Stimulated activated CD8-positive, alpha-beta memory T cell treated with anti-CD3 and anti-CD28 coated beads, Interleukin-7, amount 100 ng/mL, for 1 hour (primary cell): ENCODE measurements at regions not wholly inside any gene's neighbourhood (a gene's known extent, or its start where the extent isn't known, plus 50 kb on each side); places are given as distances from the start of the nearest gene placed in this dataset.
"Not testable (repeated sequence)": the region's sequence is repeated elsewhere in the genome, so short reads cannot be mapped to it uniquely, and the experiment has no call there.

Experiments
- DNase-seq, 2 donors: peaks; one replicate each; pipeline ENCODE4 v3.0.0-alpha.2; 2020; ENCODE audit warnings: low read depth in 2 of 2

DNA sequence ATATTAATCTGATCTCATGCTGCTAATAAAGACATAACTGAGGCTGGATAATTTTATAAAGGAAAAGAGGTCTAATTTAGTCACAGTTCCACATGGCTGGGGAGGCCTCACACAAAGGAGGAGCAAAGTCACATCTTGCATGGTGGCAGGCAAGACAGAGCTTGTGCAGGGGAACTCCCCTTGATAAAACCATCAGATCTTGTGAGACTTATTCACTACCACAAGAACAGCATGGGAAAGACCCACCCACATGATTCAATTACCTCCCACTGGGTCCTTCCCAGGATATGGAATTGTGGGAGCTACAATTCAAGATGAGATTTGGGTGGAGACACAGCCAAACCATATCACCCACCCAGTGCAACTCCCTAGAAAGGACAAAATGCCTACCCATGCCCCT lies 613.8 kb upstream of the CDH11 start:
- not testable (repeated sequence) for DNase-seq

DNA sequence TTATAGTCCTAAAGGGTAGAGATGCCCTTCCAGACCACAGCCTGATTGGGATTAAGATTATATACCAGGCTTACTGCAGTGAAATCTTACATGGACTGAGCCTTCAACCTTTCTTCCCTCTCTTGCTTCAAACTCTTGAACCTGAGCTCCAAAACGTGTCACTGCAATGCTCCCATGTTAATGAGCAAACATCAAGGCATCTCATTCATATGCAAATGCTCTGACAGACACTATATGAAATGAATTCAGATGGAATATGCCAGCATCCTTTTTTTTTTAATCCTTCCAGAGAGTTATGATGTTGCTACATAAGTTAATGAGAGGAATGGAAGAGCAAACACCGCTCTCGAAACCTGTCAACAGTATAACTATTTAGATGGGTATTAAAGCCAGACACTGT lies 611.9 kb upstream of the CDH11 start:
- DNase-seq: no peak

DNA sequence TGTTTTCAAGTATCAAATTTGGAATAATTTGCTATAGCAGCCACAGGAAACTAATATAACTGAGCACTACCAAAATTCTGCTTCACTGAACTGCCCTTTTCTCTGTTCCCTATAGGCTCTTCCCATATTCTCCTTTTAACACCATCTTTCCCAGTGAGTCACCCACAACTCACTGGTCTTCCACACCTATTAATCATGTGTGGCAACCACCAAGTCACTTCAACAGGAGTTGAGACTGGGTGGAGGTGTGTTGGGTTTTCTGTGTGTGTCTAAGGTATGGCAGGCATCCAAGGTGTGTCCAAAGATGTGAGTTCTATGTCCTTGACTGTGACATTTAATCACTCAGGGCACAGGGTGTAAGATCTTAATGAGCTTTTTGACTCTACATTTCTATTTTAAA lies 610.0 kb upstream of the CDH11 start:
- DNase-seq: no peak

DNA sequence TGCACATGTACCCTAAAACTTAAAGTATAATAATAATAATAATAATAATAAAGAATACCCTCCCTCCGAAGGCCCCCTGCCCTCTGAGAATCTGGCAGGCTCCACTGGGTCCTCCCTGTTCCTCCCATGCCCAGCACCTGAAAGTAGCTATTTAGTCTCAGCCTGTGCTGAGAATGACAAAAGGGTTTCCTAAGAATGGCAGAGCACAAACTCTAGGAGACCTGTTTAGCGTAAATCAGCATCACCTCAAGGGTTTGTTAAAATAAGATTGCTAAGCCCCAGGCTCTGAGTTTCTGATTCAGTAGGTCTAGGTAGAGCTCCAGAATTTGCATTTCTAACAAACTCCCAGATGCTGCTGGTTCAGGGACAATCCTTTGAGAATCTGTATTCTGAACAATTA lies 606.8 kb upstream of the CDH11 start:
- no peak for DNase-seq

DNA sequence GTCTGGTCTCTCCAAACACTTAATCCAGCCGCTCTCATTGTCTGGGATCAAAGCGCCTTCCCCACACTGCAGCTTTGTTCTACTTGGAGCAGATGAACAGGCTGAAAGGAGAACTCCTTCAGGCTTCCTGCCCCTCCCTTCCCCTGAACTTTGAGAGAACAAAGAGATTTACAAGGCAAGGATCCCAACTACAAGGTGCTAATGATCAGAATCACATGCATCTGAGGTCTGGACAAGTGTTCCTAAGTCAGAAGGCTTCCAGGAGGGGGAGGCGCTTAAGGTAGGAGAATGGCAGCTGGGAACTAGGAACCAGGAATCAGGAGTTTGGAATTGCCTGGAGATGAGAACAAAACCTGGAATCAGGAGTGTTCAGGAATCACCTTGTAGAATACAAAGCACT lies 606.3 kb upstream of the CDH11 start:
- DNase-seq: no peak

DNA sequence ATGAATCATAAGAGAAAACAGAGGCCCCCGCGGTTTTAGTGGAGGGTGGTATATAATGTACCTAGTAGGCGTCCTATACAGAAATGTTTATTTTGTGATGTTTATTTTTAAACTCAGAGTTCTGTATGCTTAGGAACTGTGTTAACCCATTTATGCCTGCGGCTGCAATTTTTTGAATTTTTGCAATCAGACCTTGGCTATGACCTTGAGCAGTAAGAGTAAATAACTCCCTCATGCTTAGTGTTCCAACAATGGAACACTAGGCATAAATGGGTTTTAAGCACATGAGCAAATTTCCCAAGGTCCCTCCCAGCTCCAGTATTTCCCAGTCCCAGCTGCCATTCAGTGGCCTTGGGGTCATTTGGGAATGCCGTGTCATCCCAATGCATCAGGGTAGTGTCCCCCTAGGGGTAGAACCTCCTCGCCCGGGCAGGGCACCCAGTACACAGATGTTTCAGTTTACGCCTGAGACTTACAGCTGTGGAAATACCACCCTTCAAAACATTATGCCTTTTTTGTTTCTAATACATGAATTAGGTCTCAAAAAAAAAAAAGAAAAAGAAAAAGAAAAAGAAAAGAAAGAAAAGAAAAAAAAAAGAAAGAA lies 605.8 kb upstream of the CDH11 start:
- no peak for DNase-seq

DNA sequence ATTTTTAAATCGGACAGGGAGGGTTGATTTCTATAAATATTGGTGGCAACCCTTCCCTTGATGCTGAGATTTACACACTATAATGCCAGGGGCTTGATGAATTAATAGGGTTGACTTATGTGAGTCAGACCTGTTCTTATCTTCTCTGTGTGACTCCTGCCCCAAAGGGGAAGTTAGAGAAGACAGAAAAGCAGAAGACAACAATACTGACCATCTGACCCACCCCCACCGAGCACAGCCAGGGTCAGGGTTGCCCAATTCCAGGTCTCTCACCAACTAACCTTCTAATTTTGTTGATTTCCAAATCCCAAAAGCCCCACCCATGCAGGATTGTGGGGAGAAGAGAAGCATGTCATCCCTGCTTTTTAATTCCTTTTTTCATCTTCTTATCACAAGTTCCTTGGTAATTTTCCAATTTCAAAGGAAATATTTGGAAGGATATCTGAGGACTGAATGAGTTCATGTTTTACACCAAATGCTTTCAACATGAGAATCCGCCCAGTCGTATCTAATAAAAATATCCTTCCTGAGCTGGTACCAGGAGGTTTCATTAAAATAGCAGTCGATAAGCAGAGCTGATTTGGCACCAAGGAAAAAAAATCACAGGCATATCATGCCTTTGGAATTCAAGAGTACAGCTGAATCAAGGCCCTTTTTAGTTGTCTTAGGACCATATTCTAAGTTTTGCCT lies 603.4 kb upstream of the CDH11 start:
- no peak for DNase-seq

DNA sequence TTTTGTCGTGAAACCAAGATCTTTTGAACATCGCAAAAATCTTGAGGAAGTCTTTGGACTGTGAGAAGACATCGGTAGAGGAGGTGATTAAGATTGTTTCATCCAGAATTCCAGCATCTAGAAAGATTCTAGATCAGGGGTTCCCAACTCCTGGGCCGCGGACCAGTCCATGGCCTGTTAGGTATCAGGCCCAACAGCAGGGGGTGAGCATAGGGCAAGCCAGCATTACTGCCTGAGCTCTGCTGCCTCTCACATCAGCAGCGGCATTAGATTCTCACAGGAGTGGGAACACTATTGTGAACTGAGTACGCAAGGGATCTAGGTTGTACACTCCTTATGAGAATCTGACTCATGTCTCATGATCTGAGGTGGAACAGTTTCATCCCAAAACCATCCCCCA lies 600.6 kb upstream of the CDH11 start:
- no peak for DNase-seq

DNA sequence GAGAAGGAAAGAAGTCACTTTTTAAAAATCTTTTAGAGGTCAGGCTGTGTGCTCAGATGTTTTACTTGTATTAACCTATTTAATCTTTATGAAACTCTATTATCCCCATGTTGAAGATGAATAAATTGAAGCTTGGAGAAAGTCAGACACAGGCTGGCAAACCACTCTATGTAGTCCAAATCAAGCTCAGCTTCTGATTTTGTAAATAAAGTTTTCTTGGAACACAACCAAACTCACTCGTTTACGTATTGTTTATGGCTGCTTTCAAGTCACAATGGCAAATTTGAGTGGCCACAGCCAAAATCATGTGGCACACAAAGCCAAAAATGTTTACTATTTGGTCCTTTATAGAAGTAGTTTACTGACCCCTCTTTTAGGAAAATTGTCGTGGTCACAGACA lies 596.0 kb upstream of the CDH11 start:
- DNase-seq: no peak

DNA sequence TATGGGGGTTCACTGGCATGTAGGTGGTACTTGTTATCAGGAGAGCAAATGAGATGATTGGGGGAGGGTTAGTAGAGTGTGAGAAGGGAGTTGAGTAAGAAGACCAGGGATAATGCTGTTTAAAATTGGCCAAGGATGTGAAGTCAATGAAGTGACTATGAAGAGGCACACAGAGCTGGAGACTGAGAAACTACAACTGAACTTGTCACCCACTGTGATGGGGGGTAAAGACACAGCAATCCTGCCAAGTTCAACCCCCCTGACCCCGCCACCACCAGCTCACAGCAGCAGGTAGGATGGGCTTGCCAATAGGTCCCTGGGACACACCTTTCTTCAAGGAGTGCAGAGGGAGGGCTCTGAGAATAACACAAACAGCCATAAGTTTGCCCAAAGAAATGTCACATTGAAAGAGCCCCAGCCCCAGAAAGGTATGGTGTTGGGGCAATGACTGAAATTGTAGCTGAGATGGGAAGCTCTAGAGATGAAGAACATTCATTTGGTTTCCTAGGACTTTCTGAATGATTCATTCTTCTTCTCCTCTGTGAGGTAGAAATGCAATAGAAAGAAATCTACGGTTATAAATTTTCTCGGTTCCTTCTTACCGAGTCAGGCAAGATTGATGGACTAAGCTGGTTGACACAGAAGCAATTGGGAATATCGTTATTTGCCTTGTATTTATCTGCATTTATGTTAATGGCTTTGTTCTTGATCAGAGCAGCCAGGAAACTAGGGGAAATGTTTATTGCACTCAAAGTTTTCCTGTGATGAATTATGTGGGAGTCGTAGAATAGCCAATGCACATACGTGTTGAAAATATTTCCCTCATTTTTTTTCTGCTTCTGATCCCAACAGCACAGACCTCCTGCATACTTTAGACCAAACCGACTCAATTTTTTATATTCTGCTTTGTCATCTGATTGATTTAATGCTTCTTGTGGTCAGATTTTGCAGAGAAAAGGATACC lies 595.2 kb upstream of the CDH11 start:
- no peak for DNase-seq

DNA sequence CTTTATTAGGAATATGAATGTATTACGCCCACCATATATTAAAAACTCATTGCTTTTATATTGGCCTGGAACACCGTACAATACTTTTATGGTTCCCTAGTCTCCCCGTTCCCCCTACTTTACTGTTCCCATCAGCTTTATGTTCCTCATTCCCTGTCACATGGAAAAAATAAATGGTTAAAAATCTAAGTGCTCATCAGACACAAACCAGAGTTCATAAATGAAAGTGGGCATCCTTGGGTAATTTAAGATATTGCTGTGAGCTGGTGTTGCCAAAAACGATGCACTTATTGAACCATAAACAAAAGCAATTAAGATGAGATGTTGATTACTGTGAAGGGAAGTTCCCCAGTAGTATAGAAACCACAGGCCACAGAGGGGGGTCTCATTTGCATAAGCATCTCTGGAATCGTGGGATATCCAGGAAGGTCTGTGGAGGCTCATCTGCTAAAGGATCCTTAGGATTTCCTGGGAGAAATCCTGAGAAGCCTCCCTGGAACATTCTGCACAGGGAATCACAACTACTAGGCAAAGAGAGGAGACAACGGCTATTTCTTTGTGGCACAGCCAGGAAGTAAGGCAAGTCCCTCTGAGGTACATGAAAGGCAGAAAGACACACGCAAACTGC lies 591.4 kb upstream of the CDH11 start:
- DNase-seq: no peak

DNA sequence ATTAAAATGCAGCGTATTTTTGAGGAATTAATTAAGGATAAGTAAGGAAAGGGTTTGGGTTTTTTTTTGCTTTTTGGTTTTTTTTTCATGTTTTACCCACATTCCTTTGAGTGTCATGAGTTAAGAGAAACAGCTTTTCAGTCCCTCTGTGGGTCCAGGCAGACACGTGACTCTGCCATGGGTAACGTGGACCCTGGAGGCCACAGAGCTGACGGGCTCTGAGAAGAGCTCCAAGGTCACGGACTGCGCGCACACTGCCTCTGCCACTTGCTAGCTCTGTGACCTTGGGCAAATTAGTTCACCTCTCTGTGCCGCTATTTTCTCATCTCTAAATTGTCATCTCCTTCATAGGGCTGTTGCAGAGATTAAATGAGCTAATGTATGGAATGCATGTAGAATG lies 588.2 kb upstream of the CDH11 start:
- DNase-seq: no peak

DNA sequence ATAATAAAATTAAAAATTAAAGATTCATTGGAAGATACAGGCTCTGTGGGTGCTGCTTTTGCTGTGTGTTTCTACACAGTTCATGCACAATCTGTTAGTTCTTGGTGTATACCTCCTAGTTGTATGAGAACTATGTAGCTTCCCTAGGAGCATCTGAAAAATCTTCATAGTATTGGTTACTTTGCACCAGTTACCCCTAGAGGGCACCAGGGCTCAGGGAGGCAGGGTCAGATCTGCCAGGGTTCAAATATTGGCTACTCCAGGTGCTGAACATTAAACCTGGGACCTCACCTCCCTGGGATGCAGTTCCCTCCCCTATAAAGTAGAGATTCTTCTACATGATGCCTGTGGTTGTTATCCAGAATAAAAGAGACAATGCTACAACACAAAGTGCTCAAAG lies 583.0 kb upstream of the CDH11 start:
- DNase-seq: no peak

DNA sequence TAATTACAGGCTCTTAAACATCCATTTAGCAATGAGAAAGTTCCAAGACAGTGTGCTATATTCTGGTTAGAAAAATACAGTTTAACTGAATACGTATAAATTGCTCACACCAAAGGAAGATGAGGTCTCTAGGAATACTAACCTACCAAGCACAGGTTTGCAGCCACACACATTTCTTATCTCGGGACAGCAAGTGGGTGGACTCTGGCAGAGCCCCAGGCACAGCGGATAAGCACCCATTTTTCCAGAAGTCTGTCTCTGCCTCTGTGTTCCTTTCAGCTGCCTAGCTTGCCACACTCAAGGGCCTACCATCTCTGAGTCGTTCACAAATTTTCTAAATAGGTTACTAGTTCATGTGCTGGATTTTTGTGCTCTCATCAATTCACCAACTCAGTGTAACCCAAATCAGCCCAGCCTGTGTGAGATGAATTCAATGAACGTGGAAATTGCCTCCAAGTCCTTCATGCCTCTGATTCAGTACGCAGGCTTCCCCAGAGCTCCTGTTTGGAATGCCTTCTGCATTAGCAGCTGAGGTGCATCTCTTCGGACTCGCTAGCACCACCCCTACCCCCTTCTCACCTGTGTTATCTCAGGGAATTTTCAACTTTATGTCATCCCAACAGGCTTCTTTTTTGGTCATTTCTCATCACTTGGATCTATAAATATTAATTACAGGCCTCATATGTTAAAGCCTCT lies 581.0 kb upstream of the CDH11 start:
- DNase-seq: no peak

DNA sequence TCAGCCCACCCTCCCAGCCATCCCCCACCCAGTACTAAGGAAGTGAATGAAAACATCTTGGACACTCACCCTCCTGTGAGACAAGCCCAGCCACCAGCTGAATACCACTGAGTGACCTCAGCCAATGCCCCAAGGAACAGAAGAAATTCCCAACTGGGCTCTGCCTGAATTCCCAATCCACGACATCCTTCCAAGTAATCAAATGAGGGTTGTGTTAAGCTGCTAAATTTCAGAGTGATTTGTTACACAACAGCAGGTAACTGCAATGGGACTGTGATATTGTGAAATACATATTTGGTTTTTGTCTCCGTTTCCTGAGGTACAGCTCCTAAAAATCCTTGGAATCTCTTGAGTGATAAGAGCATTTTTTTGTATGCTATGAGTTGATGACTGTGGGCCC lies 578.7 kb upstream of the CDH11 start:
- no peak for DNase-seq

DNA sequence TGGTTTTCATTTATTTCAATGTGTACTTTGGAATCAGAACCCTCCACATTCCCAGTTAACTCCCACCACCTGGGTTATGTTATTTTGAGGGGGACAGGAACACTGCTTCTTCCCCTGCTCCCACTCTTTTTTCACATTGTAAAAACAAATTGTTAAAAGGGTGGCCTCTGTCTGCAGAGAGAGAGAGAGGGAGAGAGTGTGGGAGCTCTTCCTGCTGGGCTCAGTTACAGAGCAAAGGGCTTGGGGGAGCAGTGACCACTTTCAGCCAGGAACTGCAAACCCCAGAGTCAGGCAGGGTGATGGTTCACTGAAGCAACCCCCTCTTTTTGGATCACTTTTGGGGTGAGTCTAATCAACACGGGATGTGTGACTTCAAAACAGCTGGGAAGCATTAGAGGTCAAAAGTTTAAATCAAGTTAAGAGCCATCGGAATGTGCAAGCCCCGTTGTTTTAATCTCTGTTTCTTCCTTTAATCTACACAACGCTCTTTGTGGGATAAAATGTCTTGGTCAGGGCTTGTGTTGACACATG lies 577.0 kb upstream of the CDH11 start:
- DNase-seq: no peak

DNA sequence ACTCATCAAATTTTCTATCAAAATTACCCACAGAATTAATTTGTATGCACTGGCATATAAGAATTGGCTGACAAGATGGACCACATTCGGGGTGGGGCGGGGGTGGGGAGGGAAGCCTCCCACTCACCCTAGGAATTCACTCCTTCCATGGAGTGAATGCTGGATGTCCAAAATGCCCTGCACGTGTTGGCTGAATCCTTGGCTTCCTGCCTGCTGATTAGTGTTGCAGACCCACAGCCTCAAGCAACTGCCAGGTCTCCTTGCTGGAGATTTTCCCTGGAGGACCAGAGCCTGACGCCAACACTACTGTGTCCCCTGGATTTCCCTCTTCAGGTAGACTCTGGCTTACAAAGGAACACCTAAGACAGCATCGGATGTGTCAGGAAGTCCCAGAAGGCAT lies 575.7 kb upstream of the CDH11 start:
- no peak for DNase-seq

DNA sequence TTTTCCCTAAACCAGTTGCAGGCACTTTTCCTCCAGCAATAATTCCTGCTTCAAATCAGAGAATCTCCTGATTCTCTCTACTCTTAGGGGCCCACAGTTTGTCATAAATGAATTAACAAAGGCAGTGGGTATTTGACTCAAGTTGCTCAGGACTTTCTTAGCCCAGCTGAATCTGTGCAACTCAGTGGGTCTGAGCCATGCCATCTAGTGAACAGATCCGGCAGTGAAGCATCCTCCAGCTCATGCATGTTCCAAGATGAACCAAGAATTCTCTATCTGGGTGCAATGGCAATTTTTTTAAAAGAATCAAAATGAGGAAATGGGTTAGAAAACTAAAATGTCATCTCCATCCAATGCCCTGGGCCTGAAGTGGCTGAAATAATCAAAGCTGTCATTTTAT lies 575.2 kb upstream of the CDH11 start:
- DNase-seq: no peak

DNA sequence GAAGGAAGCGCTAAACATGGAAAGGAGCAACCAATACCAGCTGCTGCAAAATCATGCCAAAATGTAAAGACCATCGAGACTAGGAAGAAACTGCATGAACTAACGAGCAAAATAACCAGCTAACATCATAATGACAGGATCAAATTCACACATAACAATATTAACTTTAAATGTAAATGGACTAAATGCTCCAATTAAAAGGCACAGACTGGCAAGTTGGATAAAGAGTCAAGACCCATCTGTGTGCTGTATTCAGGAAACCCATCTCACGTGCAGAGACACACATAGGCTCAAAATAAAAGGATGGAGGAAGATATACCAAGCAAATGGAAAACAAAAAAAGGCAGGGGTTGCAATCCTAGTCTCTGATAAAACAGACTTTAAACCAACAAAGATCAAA lies 570.0 kb upstream of the CDH11 start:
- DNase-seq: not testable (repeated sequence)

DNA sequence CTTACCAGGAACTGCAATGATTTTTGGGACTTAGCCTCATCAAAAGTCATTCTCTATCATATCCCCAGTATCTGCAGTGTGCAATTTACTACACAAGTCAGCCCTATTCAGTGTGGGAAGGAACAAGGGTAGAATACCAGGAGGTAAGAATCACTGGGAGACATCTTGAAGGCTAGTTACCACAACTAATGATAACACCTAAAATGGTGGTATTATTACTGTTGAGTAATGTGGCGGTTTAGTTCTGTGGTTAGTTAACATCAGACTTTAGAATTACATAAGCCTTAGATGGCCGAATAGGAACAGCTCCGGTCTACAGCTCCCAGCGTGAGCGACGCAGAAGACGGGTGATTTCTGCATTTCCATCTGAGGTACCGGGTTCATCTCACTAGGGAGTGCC lies 567.9 kb upstream of the CDH11 start:
- no peak for DNase-seq

DNA sequence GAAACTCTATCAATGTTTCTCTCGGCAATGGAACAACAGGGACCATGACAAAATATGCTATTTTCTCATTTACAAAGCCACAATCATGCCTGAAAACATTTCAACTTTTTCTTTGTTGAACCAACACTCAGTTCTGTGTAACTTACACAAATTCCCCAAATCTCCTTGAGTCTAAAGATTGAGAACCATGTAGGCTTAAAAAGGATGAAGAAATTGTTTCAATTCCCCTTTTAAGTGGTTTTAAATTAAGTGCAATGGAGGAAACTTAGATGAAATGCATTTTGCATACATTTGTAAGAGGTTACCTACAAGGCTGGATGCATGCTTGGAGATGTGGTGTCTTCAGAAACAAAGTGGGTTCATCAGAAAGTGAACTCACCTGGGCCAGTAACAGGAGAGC lies 566.4 kb upstream of the CDH11 start:
- no peak for DNase-seq

DNA sequence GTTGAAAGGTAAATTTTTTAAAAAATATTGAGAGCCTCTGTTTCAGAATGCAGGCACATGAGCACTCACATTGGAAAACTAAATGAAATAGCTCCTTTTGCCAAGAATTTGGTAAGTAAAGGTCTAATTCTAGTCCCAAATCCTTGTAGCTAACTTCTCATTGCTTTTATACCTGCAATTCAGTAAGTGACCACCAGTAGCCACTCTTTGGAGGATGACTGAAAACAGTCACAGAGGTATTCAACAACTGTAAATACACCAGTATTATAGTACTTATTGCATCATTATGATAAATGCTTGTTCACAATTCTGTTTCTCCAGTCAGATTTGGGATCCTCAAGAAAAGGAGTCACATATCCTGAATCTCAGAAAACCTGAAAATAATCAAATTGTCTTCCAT lies 562.4 kb upstream of the CDH11 start:
- DNase-seq: no peak
